ENCODE measurements at regions not wholly inside any gene's neighbourhood (a gene's known extent, or its start where the extent isn't known, plus 50 kb on each side); places are given as distances from the start of the nearest gene placed in this dataset.

GRCh38 chr2:226515344-226516055 lies 284.1 kb downstream of the IRS1 start:
- no peak for DNase-seq

- DNase-seq = no peak
These were observed 284.7 kb downstream of the IRS1 start for GRCh38 chr2:226514895-226515294.

- DNase-seq = no peak
These were observed 288.3 kb downstream of the IRS1 start for GRCh38 chr2:226511311-226511710.

- no peak for DNase-seq
These were observed 290.9 kb downstream of the IRS1 start for GRCh38 chr2:226508683-226509082.

- no peak for DNase-seq
These were observed 291.6 kb downstream of the IRS1 start for GRCh38 chr2:226508005-226508404.

GRCh38 chr2:226497146-226497909 lies 302.3 kb downstream of the IRS1 start:
- no peak for DNase-seq

GRCh38 chr2:226496273-226496550 lies 303.4 kb downstream of the IRS1 start:
- no peak for DNase-seq

GRCh38 chr2:226495466-226496272 lies 304.0 kb downstream of the IRS1 start:
- no peak for DNase-seq

- DNase-seq = no peak
These were observed 308.5 kb downstream of the IRS1 start for GRCh38 chr2:226491112-226491511.

GRCh38 chr2:226489775-226490541 lies 309.7 kb downstream of the IRS1 start:
- no peak for DNase-seq

GRCh38 chr2:226488034-226488433 lies 311.6 kb downstream of the IRS1 start:
- no peak for DNase-seq

GRCh38 chr2:226487573-226487972 lies 312.0 kb downstream of the IRS1 start:
- DNase-seq = no peak

- no peak for DNase-seq
These were observed 315.6 kb downstream of the IRS1 start for GRCh38 chr2:226483745-226484619.

- DNase-seq = no peak
These were observed 316.5 kb downstream of the IRS1 start for GRCh38 chr2:226483143-226483542.

- DNase-seq = no peak
These were observed 321.4 kb downstream of the IRS1 start for GRCh38 chr2:226478109-226478809.

- no peak for DNase-seq
These were observed 322.2 kb downstream of the IRS1 start for GRCh38 chr2:226477221-226478108.

GRCh38 chr2:226475650-226476049 lies 324.0 kb downstream of the IRS1 start:
- DNase-seq = no peak

GRCh38 chr2:226474131-226474530 lies 325.5 kb downstream of the IRS1 start:
- no peak for DNase-seq

- DNase-seq = no peak
These were observed 327.6 kb downstream of the IRS1 start for GRCh38 chr2:226471987-226472470.

- no peak for DNase-seq
These were observed 332.0 kb downstream of the IRS1 start for GRCh38 chr2:226467633-226468032.

Measured in CD4-positive, alpha-beta T cell treated with Interleukin-4 for 1 hour (primary cell).